A549 (cell line): ENCODE measurements at regions not wholly inside any gene's neighbourhood (a gene's known extent, or its start where the extent isn't known, plus 50 kb on each side); places are given as distances from the start of the nearest gene placed in this dataset.

Experiments
- RCOR1 ChIP-seq: fragments of 150-350 bp; IDR thresholded peaks from 2 replicates; pipeline ENCODE4 v1.6.1; 2014; ENCODE audit warnings: antibody characterized with exemption, low read length, low read depth
- ZNF302 ChIP-seq: fragments of 250-450 bp; sonication (Bioruptor Pico); IDR thresholded peaks from 2 replicates; pipeline ENCODE4 v1.9.0; 2021; ENCODE audit warnings: inconsistent platforms, mild to moderate bottlenecking, moderate library complexity
- TF ChIP-seq, protein P1 (sequence below): fragments of 200-600 bp; sonication (generic); IDR thresholded peaks from 2 replicates; pipeline ENCODE4 v1.6.1; 2016; ENCODE audit warnings: antibody characterized with exemption, mild to moderate bottlenecking, moderate library complexity

DNA sequence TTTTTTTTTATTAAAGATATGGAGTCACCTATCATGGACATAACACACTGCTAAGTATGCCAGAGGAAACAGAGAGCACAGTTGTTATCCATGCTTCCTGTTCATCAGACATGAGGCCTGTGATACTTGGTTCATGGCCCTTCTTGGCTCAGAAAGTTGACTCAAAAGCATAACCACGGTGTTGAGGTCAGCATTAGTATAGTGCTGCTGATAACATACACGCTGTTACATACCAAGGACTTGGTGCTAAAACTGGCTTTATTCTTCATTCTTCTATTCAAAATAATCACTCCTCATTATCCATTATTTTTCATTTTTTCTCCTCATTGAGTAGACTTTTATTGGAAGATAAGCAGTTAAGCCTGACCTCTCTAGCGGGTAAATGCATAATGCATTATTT is 464.1 kb downstream of the ADGRL2 start:
- no peak for TF ChIP-seq ZNF302 (CRISPR knock-in tag)
- no peak for TF ChIP-seq RCOR1
- TF ChIP-seq, protein P1, sequence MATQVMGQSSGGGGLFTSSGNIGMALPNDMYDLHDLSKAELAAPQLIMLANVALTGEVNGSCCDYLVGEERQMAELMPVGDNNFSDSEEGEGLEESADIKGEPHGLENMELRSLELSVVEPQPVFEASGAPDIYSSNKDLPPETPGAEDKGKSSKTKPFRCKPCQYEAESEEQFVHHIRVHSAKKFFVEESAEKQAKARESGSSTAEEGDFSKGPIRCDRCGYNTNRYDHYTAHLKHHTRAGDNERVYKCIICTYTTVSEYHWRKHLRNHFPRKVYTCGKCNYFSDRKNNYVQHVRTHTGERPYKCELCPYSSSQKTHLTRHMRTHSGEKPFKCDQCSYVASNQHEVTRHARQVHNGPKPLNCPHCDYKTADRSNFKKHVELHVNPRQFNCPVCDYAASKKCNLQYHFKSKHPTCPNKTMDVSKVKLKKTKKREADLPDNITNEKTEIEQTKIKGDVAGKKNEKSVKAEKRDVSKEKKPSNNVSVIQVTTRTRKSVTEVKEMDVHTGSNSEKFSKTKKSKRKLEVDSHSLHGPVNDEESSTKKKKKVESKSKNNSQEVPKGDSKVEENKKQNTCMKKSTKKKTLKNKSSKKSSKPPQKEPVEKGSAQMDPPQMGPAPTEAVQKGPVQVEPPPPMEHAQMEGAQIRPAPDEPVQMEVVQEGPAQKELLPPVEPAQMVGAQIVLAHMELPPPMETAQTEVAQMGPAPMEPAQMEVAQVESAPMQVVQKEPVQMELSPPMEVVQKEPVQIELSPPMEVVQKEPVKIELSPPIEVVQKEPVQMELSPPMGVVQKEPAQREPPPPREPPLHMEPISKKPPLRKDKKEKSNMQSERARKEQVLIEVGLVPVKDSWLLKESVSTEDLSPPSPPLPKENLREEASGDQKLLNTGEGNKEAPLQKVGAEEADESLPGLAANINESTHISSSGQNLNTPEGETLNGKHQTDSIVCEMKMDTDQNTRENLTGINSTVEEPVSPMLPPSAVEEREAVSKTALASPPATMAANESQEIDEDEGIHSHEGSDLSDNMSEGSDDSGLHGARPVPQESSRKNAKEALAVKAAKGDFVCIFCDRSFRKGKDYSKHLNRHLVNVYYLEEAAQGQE = no peak
